H54 (cell line): ENCODE measurements at regions not wholly inside any gene's neighbourhood (a gene's known extent, or its start where the extent isn't known, plus 50 kb on each side); places are given as distances from the start of the nearest gene placed in this dataset.

Source experiments
- DNase-seq: peaks from one replicate; pipeline ENCODE4 v3.0.0; 2011; ENCODE audit warnings: low spot score, mixed read lengths; ENCODE audit not compliant: insufficient read length
- FAIRE-seq: peaks from 3 replicates; lab custom pipeline; 2011; peaks lifted over from hg19 to GRCh38; lab: Jason Lieb, UNC
- POLR2A ChIP-seq: IDR thresholded peaks from 2 replicates; pipeline ENCODE4 v1.6.1; 2011; ENCODE audit warnings: low read depth, mild to moderate bottlenecking, low read length

DNA sequence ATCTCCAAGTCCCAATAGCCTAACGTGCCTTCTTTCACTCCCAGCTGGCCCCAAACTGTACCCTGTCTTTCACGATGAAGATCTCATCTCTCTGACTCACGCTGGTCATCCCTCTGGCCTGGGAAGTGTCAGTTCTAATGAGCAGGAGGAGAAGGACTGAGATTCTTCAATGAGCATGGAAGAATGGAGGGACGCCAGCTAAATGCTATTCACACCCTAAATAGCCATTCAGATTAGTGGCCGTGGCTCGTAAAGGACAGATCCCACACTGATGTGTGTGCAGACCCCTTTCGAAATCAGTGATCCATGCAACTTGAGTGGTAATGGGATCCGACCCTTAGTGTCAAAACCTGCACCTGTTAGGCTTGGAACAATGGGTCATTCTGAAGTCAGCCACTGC, 75.9 kb upstream of the SMYD2 start:
- no peak for DNase-seq
- no peak for TF ChIP-seq POLR2A
- FAIRE-seq, result no peak

DNA sequence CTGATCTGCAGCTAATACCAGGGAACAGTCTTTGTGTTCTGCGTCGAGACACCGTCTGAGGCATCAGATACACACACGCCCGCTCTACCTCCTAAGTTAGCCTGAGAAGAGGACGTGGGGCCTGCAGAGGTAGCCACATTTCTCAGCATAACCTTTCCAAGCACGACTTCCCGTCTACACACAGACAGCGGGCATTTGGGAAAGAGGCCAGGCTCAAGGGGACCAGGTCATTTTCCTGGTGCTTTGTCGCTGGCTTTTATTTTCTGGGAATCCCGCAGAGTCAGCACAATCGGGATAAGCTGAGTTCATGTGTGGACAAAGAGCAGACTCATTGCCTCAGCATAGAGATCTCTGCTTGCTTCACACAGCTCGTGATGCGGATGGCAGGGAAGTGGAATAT, 72.5 kb upstream of the SMYD2 start:
- FAIRE-seq (no peak), DNase-seq (no peak)
- no peak for TF ChIP-seq POLR2A

DNA sequence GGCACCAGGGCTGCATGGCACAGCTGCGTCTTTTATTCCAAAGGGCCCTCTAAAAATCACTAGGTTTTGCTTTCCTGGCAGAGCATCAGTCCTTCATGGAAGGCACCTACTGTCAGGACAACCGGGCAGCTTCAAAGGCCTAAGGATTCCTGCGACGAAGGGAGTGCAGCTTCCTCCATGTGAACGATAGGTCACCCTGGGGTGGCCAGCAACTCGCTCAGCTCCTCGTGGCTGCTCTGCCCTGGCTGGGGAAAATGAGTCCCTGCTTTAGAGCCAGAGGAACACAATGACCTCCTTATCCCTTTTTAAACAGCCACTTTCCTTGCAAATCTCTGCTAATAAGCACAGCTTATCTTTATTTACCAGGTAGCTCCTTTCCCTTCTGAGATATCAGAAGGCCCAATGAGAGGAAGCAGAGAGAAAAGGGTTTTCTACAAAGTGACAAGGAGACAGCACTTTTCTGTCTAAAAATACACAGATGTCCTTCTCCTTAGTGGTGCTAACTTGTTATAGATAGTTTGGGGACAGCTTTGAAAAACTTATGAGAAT, 71.6 kb upstream of the SMYD2 start:
- no peak for DNase-seq
- no peak for TF ChIP-seq POLR2A
- no peak for FAIRE-seq

GRCh38 chr1:214213136-214213535, 67.8 kb upstream of the SMYD2 start:
- FAIRE-seq (no peak), DNase-seq (peak; percentile 23)
- TF ChIP-seq POLR2A, result no peak

GRCh38 chr1:214214851-214215250, 66.1 kb upstream of the SMYD2 start:
- TF ChIP-seq POLR2A, result no peak
- FAIRE-seq, result no peak
- no peak for DNase-seq

- no peak for FAIRE-seq
- no peak for DNase-seq
- TF ChIP-seq POLR2A, result no peak
These were observed 65.4 kb upstream of the SMYD2 start for GRCh38 chr1:214215583-214215982.

GRCh38 chr1:214216021-214216420, 64.9 kb upstream of the SMYD2 start:
- FAIRE-seq (no peak), DNase-seq (no peak)
- TF ChIP-seq POLR2A, result no peak

DNA sequence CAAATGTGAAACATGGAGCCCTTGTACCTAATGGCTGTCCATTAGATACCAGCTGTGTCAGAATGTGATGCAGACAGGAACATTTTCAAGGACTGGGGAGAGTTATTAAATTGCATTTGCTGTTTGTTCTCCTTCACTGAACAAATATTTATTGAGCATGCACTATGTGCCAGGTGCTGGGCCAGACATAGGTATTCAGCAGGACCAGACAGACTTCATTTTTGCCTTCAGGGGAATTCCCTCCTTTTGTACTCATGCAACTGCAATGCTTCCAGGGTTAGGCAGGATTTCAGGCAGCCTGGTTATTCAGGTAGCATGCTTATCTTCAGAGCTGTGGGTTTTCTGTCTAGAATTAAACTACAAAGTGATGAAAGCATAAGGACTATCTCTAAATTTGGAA, 64.2 kb upstream of the SMYD2 start:
- DNase-seq (no peak), FAIRE-seq (no peak)
- TF ChIP-seq POLR2A, result no peak

DNA sequence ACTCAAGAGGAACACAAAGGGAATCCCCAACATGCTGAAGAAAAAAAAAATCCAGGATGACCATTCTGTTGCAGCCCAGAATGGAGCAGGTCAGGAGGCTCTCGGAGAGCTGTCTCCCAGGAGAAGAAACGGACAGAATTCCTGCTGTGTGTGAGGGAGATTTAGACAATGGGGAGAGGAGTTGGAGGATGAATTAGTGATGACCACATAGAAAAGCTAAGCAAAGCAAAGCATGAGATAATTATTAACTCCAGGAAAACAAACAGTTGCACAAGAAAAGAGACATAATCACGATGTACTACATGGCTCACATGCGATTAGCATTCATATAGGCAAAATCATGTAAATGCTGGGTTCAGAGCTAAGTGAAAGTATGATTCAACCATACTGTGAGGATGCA, 61.1 kb upstream of the SMYD2 start:
- no peak for DNase-seq
- no peak for FAIRE-seq
- no peak for TF ChIP-seq POLR2A

DNA sequence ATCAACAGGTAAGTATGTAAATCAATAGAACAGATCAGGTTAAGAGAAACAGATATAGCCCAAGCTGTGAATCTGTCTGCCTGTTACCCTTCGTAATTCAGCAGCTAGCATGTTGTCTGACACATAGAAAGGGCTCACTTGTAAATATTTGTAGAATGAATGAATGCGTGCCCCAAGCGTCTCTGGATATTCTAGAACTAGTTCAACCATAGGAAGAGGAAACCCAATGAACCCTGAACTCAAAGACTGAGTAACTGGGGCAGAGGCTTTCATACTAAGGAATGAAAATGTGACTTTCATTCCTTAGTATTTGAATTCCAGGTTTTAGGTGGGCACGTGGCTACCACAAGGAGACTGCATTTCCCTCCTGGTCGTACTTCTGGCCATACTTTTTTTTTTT, 60.1 kb upstream of the SMYD2 start:
- TF ChIP-seq POLR2A, result no peak
- DNase-seq (no peak), FAIRE-seq (no peak)

DNA sequence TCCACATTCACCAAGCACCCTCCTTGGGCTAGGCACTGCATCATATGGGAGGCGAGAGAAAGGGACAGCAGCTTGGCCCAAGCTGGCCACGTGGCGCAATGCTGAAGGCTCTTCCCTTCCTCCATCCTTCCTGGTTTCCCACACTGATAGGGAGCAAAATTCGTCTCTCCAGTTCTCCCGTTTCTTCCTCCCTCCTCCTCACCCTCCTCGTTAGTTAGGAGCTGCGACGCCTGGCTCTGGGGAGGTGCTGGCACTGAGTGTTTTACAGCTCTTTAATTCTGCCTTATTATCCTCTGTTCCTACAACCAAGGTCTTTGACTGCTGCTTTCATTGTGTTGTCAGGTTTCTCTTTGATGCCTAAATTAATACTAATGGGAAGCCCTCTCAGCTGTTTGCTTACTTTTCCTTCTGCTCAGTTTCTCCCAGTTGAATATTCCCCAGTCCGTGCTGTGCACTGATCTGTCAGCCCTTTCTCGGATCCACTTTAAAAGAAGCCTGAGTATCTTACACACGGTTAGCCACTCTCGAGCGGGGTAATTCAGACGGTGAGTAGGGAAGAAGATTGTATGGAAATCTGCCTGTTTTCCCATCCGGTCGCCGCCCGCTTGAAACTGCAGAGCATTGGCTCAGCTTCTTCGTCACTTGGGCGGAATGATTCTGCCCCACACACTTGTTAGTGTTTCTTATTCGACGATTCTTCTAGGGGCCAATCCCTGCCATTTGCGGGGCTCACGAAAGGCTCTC, 56.2 kb upstream of the SMYD2 start:
- FAIRE-seq, result no peak
- no peak for DNase-seq
- no peak for TF ChIP-seq POLR2A

DNA sequence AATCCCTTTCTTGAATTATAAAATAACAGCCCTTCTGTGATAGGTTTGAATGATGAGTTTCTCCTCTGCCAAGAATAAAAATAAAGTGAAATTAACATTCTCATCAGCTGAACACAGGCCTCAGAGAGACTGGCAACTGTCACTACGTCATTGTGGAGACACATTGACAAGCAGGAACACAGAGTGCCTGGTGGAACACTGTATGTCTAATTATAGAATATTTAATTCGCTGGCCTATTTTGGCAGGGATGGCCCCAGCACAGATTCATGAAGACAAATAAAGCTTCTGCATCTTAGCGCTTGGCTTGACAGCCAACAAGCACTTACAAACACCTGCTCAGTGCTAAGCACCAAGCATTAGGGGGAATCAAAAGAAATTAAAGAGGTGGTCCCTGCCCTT, 52.0 kb upstream of the SMYD2 start:
- no peak for TF ChIP-seq POLR2A
- no peak for FAIRE-seq
- no peak for DNase-seq

- no peak for FAIRE-seq
- no peak for DNase-seq
- TF ChIP-seq POLR2A, result no peak
These were observed 51.2 kb upstream of the SMYD2 start for GRCh38 chr1:214229736-214230135.
